Transverse colon (tissue), 4 donors: ENCODE measurements at regions not wholly inside any gene's neighbourhood (a gene's known extent, or its start where the extent isn't known, plus 50 kb on each side); places are given as distances from the start of the nearest gene placed in this dataset.

Source experiments
- DNase-seq: peaks from one replicate; pipeline ENCODE4 v3.0.0-alpha.2; 2019
- H3K27ac ChIP-seq, 4 donors: fragments of 200-600 bp; sonication (generic); 2 replicates each; pipeline ENCODE4 v1.5.1; 2016 to 2018; ENCODE audit warnings: inconsistent platforms in 4 of 4
- H3K27me3 ChIP-seq: fragments of 200-600 bp; sonication (generic); 2 replicates; pipeline ENCODE4 v1.5.1; 2017; ENCODE audit warnings: inconsistent platforms
- H3K36me3 ChIP-seq, 4 donors: fragments of 200-600 bp; sonication (generic); 2 replicates each; pipeline ENCODE4 v1.5.1; 2017 to 2019; ENCODE audit warnings: inconsistent platforms in 4 of 4
- H3K4me1 ChIP-seq, 4 donors: fragments of 200-600 bp; sonication (generic); 2 replicates each; pipeline ENCODE4 v1.5.1; 2017 to 2020; ENCODE audit warnings: inconsistent platforms in 4 of 4
- H3K4me3 ChIP-seq, 4 donors: fragments of 200-600 bp; sonication (generic); 1 replicate in 1 of 4; 2 replicates in 3 of 4; pipeline versions ENCODE4 v1.5.1 to v1.6.1; 2017 to 2019; ENCODE audit warnings: inconsistent platforms in 4 of 4
- H3K9me3 ChIP-seq, 2 donors: fragments of 200-600 bp; sonication (generic); 2 replicates each; pipeline ENCODE4 v1.5.1; 2017 to 2019; ENCODE audit warnings: inconsistent platforms in 2 of 2
- CTCF ChIP-seq, 5 experiments: fragments of 200-600 bp in 3 of 5; fragments of 450-650 bp in 2 of 5; sonication (generic) in 3 of 5; IDR thresholded peaks; 1 replicate in 2 of 5; 2 replicates in 3 of 5; pipeline ENCODE4 v1.5.1; 2016 to 2017; ENCODE audit warnings: antibody characterized with exemption in 5 of 5, inconsistent platforms in 3 of 5, mild to moderate bottlenecking in 2 of 5, moderate library complexity in 1 of 5
- EP300 ChIP-seq: sonication (generic); formaldehyde crosslinking; IDR thresholded peaks from one replicate; pipeline ENCODE4 v1.6.1; 2017; ENCODE audit warnings: antibody characterized with exemption, low read depth
- POLR2A ChIP-seq: fragments of 450-650 bp; IDR thresholded peaks from one replicate; pipeline ENCODE4 v1.6.1; 2016; ENCODE audit warnings: antibody characterized with exemption, mild to moderate bottlenecking, moderate library complexity
- POLR2AphosphoS5 ChIP-seq, 3 donors: sonication (generic); formaldehyde crosslinking; IDR thresholded peaks; one replicate each; pipeline ENCODE4 v1.6.1; 2016; ENCODE audit warnings: antibody characterized with exemption in 3 of 3
- WGBS, 2 donors: methylation state at CpG; one replicate each; pipeline ENCODE4 v1.1.5; 2018; ENCODE audit warnings: low coverage in 1 of 2; 5-methylcytosine and 5-hydroxymethylcytosine counted together
- in situ Hi-C, 4 donors: fragments of 200-750 bp; cut with MboI; loops; one replicate each; pipeline versions ENCODE4 v1.15.0 to v1.15.1; 2017; ENCODE audit warnings: low sequenced_read_pairs in 3 of 4, low pct_ligation_motif_present in 1 of 4, low pct_unique_long_range_greater_than_20kb in 1 of 4
- intact Hi-C: fragments of 100-400 bp; cut with DNase I; formaldehyde crosslinking; loops from one replicate; pipeline ENCODE4 v1.15.1; 2023; ENCODE audit warnings: low total_unique reads

DNA sequence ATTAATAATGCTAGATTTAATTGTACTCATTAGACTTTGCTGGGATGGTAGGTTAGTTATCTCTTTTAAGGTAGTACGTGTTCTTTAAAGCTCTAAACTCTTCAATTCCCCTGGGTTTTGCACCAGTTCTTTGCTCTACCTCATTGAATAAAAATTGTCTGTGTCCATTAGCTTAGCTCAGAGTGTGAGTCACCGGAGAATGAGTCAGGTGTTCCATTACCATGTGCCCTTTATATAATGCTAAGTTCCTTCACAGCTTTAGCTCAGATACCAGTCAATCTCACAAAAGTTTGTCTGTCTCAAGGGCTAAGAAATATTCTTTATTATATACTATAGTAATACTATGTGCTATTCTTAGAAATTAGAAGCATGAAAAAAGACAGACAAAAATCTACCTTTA lies 339.4 kb downstream of the PRELID2 start:
- WGBS, 2 donors: 71 to 78% methylated on average over 2 of the region's 2 CpGs
- peaks cover 0 to 5% (median 2%) of the 10 kb centered on the region in 4 donors for H3K4me1 ChIP-seq
- no peaks in the 10 kb centered on the region for H3K36me3 ChIP-seq
- in situ Hi-C loops: no loop called here
- intact Hi-C loops: no loop called here
- no peaks in the 10 kb centered on the region for H3K27me3 ChIP-seq
- no peak for DNase-seq
- no peak for TF ChIP-seq POLR2A
- no peak overlapping the region for H3K4me3 ChIP-seq
- H3K27ac ChIP-seq: no peak overlapping the region
- H3K9me3 ChIP-seq: no peaks in the 10 kb centered on the region

DNA sequence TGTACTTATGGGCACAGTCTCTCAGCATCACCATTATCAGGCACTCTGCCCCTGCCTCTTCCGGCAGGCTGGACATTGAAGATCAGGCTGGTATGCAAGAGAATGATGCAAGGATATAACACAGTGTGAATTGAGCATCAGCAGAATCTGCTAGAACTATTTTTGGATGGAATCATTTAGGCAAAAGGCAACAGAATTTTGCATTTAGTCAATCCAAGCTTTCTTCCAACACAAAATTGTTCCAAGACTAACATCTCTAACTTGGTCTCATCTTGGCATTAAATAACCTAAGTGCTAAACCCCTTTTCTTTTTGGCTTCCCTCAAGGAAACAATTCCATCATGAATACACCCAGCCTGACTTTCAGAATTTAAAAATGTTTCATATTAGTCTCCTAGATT lies 339.9 kb downstream of the PRELID2 start:
- H3K4me3 ChIP-seq: no peak overlapping the region
- H3K27ac ChIP-seq: no peak overlapping the region
- no peak for DNase-seq
- H3K36me3 ChIP-seq: no peaks in the 10 kb centered on the region
- no peaks in the 10 kb centered on the region for H3K27me3 ChIP-seq
- no peaks in the 10 kb centered on the region for H3K9me3 ChIP-seq
- WGBS, 2 donors: 83 to 97% methylated on average over 1 of the region's 1 CpG
- in situ Hi-C loops (no loop called here), intact Hi-C loops (no loop called here)
- TF ChIP-seq CTCF (IDR thresholded peaks at IDR 0.05) (no peak), POLR2A (no peak), EP300 (no peak), POLR2AphosphoS5 (IDR thresholded peaks at IDR 0.05) (no peak)
- peaks cover 0 to 5% (median under 1%) of the 10 kb centered on the region in 4 donors for H3K4me1 ChIP-seq

DNA sequence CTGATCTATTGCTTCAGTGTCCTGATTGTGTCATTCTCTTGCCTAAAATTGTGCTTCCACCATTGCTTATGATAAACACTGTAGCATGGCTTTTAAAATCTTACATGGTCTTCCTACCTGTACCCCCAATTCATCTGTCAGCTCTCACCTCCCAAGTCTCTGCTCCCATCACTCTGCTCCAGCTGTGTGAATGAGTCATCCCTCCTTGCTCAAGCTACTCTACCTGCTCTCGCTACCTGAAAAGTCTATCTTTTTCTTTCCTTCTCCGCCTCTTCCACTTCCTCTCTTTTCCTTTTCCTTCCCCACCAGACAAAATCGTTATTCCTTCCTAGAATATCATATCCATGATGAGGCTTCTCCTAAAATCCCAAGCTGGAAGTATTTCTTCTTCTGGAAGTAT lies 341.7 kb downstream of the PRELID2 start:
- Histone ChIP-seq H3K36me3 (no peaks in the 10 kb centered on the region), H3K4me3 (no peak overlapping the region), H3K9me3 (no peaks in the 10 kb centered on the region), H3K4me1 (peaks cover 0 to 5% (median 0%) of the 10 kb centered on the region in 4 donors), H3K27ac (no peak overlapping the region), H3K27me3 (no peaks in the 10 kb centered on the region)
- DNase-seq: no peak
- intact Hi-C loops (no loop called here), in situ Hi-C loops (no loop called here)
- TF ChIP-seq POLR2A (no peak), EP300 (no peak), POLR2AphosphoS5 (IDR thresholded peaks at IDR 0.05) (no peak), CTCF (IDR thresholded peaks at IDR 0.05) (no peak)
- 81 to 100% methylated on average over 2 to 3 of the region's 3 CpGs for WGBS, 2 donors

- Histone ChIP-seq H3K9me3 (no peaks in the 10 kb centered on the region), H3K4me1 (no peaks in the 10 kb centered on the region), H3K27ac (no peak overlapping the region), H3K4me3 (no peak overlapping the region), H3K27me3 (no peaks in the 10 kb centered on the region), H3K36me3 (no peaks in the 10 kb centered on the region)
- intact Hi-C loops: no loop called here
- no peak for DNase-seq
- 59 to 67% methylated on average over 1 to 3 of the region's 3 CpGs for WGBS, 2 donors
- in situ Hi-C loops: no loop called here
- TF ChIP-seq CTCF (IDR thresholded peaks at IDR 0.05) (no peak), POLR2AphosphoS5 (IDR thresholded peaks at IDR 0.05) (no peak), EP300 (no peak), POLR2A (no peak)
Observed at GRCh38 chr5:145489516-145489915, 345.6 kb downstream of the PRELID2 start.

- DNase-seq: no peak
- WGBS, 2 donors: 77 to 80% methylated on average over 1 of the region's 1 CpG
Observed at GRCh38 chr5:145484158-145484557, 351.0 kb downstream of the PRELID2 start.

More at GRCh38 chr5:145484158-145484557, 351.0 kb downstream of the PRELID2 start:
- no peak for TF ChIP-seq CTCF (IDR thresholded peaks at IDR 0.05)
- TF ChIP-seq POLR2A: no peak
- no peak for TF ChIP-seq EP300
- TF ChIP-seq POLR2AphosphoS5 (IDR thresholded peaks at IDR 0.05): no peak
- in situ Hi-C loops: no loop called here
- intact Hi-C loops: no loop called here
- H3K9me3 ChIP-seq: no peaks in the 10 kb centered on the region
- no peak overlapping the region for H3K27ac ChIP-seq
- H3K4me1 ChIP-seq: no peaks in the 10 kb centered on the region
- H3K36me3 ChIP-seq: no peaks in the 10 kb centered on the region
- no peak overlapping the region for H3K4me3 ChIP-seq
- H3K27me3 ChIP-seq: no peaks in the 10 kb centered on the region
